Mesodermal cell (in vitro differentiated cells): ENCODE measurements at regions not wholly inside any gene's neighbourhood (a gene's known extent, or its start where the extent isn't known, plus 50 kb on each side); places are given as distances from the start of the nearest gene placed in this dataset.

ENCODE experiments used
- H3K27ac ChIP-seq: 2 replicates; pipeline ENCODE4 v1.7.0; 2013; ENCODE audit warnings: mild to moderate bottlenecking, low read depth, low read length, moderate library complexity; ENCODE audit not compliant: severe bottlenecking
- H3K36me3 ChIP-seq: 2 replicates; pipeline ENCODE4 v1.7.1; 2013; ENCODE audit warnings: mild to moderate bottlenecking, low read length, moderate library complexity; ENCODE audit not compliant: control insufficient read depth, insufficient read depth
- H3K4me1 ChIP-seq: one replicate; pipeline ENCODE4 v1.7.1; 2013; ENCODE audit warnings: mild to moderate bottlenecking, low read length; ENCODE audit not compliant: insufficient read depth, control insufficient read depth, poor library complexity, severe bottlenecking
- H3K4me3 ChIP-seq: 2 replicates; pipeline ENCODE4 v1.7.0; 2013; ENCODE audit warnings: low read length, control low read depth, mild to moderate bottlenecking; ENCODE audit not compliant: insufficient read depth, poor library complexity, severe bottlenecking; ENCODE audit errors: extremely low read depth
- H3K9me3 ChIP-seq: 2 replicates; pipeline ENCODE4 v1.7.1; 2013; ENCODE audit warnings: mild to moderate bottlenecking, low read length, moderate library complexity; ENCODE audit not compliant: control insufficient read depth
- WGBS, 2 experiments: methylation state at CpG; one replicate each; pipeline ENCODE4 v1.1.5; 2013; ENCODE audit warnings: missing lambda C conversion rate in 2 of 2; ENCODE audit not compliant: insufficient coverage in 2 of 2; 5-methylcytosine and 5-hydroxymethylcytosine counted together

DNA sequence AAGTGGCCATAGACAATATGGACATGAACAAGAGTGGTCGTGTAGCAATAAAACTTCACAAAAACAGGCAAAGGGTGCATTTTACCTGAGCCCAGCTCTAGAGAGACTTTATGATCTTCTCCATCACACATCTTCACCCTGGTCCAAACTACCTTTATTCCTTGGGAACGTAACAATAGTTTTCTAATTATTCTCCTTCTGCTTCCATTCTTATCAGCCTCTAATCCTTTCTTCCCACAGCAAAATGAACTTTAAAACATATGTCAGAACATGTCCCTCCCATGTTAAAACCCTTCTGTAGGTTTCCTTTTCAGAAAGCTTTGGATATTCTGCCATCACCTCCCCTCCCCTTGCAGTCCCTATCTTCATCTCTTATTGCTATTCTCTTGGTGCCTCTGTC lies 395.2 kb upstream of the PLXNA2 start:
- WGBS, 2 experiments: 82 to 95% methylated on average over 2 of the region's 2 CpGs
- Histone ChIP-seq H3K9me3 (no peaks in the 10 kb centered on the region), H3K4me3 (no peak overlapping the region), H3K4me1 (no peaks in the 10 kb centered on the region), H3K27ac (no peak overlapping the region), H3K36me3 (no peaks in the 10 kb centered on the region)

DNA sequence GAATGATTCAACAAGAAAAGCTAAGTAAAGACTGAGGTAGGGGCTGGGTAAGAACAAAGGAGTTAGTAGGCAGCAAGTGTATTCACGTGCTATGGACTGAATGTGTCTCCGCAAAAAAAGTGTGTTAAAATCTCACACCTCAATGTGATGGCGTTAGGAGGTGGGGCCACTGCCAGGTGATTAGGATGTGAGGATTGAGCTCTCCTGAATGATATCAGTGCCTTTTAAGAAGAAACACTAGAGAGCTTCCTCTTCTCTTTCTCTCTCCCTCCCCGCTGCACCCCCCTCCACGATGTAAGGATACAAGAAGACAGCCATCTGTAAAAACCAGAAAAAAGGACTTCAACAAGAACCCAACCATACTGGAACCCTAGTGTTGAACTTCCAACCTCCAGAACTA lies 396.1 kb upstream of the PLXNA2 start:
- H3K9me3 ChIP-seq: no peaks in the 10 kb centered on the region
- no peak overlapping the region for H3K27ac ChIP-seq
- no peak overlapping the region for H3K4me3 ChIP-seq
- 91 to 100% methylated on average over 2 to 4 of the region's 5 CpGs for WGBS, 2 experiments
- H3K4me1 ChIP-seq: no peaks in the 10 kb centered on the region
- H3K36me3 ChIP-seq: no peaks in the 10 kb centered on the region

DNA sequence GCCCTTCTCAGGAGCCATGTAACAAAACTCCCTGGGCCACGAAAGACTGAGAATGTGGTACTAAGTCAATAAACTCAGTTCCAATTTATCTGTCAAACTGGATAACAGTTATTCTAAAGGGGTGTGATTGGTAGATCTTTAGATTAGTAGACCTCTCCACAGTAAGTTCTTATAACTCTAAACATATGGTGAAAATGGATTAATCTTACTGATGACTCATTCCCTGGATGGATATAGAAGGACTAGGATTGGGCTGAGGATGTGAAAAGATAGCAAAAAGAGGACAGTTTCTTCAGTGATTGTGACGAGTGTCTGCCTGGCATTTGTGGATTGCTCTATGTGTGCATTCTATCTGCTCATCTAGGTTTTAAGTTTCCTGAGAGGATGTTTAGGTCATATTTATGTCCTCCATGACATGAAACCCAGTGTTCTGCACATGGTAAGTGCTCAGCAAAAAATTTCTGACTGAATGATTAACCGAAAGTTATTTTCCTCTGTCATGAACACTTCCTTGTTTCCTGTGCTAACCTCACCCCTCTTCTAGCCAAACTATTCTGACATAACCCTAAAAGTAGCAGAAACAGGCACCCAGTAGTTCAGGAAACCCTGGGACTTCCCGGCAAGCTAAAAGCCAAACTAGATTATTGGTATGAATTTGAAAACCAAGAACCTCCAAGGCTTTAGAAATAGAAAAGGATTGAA lies 397.5 kb upstream of the PLXNA2 start:
- H3K4me1 ChIP-seq: no peaks in the 10 kb centered on the region
- H3K9me3 ChIP-seq: no peaks in the 10 kb centered on the region
- H3K27ac ChIP-seq: no peak overlapping the region
- H3K4me3 ChIP-seq: no peak overlapping the region
- H3K36me3 ChIP-seq: no peaks in the 10 kb centered on the region
- WGBS, 2 experiments: 97 to 100% methylated on average over 2 to 3 of the region's 4 CpGs

DNA sequence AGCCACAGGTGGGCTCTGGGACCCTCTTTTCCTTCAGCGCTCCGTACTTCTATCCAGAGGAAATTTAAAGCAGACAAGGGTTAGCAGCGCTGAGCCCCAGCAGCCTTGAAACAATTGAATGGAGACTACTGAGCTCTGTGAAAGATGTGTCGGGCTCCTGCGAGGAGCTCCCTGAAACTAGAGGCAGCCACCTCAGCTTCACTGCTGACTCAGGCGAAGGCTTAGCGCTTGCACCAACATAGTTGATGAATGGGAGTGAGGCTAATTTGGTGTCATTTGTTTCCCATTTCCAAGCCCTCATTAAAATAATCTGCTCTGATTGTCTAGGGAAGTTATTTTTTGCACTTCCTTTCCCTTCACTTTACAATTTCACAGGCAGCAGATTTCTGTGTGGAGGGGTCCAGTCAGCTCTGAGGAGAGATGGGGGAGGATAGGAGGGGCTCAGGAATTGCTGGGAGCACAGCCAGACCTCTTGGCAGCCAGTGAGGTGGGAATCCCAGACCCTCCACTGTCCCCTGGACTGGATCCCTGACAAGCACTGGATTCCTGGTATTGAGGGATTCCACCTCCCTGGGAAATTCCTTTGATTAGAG lies 398.9 kb upstream of the PLXNA2 start:
- Histone ChIP-seq H3K4me3 (no peak overlapping the region), H3K9me3 (no peaks in the 10 kb centered on the region), H3K27ac (no peak overlapping the region), H3K4me1 (no peaks in the 10 kb centered on the region), H3K36me3 (no peaks in the 10 kb centered on the region)
- WGBS, 2 experiments: 90% methylated on average over 4 to 5 of the region's 7 CpGs

DNA sequence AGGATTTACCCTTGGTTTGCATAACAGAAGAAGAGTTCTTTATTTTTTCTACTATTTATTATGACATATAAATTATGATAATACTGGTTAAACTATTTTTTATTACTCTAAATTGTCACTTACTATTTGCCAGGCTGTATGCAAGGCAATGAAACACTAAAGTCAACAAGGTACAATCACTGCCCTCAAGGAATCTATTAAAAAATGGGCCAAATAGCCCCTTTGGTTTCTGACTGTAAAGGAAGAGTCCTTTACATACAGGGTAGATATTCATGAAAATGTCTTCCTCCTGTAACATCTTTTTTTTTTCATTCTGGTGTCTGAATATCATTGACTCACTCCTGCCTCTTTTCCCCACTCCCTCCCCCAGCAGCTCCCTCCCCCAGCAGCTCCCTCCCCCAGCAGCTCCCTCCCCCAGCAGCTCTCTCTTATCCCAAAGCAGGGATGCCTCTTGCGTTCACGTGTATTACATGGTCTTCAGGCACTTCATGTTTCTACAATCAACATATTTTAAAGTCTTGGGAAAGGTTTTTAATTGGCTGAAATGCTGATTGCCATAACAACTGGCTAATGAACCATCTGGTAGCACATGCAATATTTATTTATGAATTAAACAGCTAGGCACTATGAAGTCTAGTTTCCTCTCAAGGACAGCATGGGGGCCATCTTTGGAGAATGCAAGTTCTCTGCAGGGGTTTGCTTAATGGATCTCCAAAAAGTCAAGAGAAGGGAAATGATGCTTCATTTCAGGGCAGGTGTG lies 400.4 kb upstream of the PLXNA2 start:
- Histone ChIP-seq H3K27ac (no peak overlapping the region), H3K4me3 (no peak overlapping the region), H3K9me3 (no peaks in the 10 kb centered on the region), H3K4me1 (no peaks in the 10 kb centered on the region), H3K36me3 (no peaks in the 10 kb centered on the region)
- WGBS, 2 experiments: no CpG with 5 or more reads among the region's 2 CpGs

DNA sequence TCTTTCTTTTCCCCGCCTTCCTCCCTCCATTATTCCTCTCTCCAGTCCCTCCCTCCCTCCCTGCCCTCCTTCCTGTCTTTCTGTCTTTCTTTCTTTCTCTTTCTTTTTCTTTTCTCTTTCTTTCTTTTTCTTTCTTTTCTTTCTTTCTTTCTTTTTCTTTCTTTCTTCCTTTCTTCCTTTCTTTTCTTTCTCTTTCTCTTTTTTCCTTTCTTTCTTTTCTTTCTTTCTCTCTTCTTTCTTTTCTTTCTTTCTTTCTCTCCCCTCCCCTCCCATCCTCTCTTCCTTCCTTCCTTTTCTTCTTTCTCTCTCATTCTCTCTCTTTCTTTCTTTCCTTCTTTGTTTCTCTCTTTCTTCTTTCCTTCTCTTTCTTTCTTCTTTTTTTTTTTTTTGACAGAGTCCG lies 402.2 kb upstream of the PLXNA2 start:
- Histone ChIP-seq H3K27ac (no peak overlapping the region), H3K36me3 (no peaks in the 10 kb centered on the region), H3K4me3 (no peak overlapping the region), H3K4me1 (no peaks in the 10 kb centered on the region), H3K9me3 (no peaks in the 10 kb centered on the region)
- 81 to 82% methylated on average over 1 to 2 of the region's 2 CpGs for WGBS, 2 experiments

DNA sequence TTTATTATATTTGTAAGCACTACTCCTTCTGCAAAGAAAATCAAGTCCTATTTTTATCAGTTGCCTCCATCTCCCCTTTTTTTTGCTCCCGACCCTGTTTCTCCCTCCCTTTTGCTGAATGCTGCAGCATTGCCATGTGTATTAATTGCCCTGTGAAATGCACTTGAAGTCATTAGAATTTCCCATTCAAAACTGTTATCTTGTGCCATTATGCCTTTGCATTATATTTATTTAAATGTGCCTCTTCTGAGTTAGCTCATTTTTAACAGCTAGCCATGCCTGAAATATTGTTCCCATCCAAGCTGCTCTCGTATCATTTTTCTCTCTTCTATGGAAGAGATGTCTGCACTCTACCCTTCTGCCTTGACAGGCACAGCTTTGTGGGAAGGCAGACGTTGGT lies 404.0 kb upstream of the PLXNA2 start:
- H3K36me3 ChIP-seq: no peaks in the 10 kb centered on the region
- no peak overlapping the region for H3K27ac ChIP-seq
- no peaks in the 10 kb centered on the region for H3K9me3 ChIP-seq
- H3K4me1 ChIP-seq: peaks cover 8% of the 10 kb centered on the region
- H3K4me3 ChIP-seq: no peak overlapping the region
- 83 to 88% methylated on average over 1 of the region's 3 CpGs for WGBS, 2 experiments

DNA sequence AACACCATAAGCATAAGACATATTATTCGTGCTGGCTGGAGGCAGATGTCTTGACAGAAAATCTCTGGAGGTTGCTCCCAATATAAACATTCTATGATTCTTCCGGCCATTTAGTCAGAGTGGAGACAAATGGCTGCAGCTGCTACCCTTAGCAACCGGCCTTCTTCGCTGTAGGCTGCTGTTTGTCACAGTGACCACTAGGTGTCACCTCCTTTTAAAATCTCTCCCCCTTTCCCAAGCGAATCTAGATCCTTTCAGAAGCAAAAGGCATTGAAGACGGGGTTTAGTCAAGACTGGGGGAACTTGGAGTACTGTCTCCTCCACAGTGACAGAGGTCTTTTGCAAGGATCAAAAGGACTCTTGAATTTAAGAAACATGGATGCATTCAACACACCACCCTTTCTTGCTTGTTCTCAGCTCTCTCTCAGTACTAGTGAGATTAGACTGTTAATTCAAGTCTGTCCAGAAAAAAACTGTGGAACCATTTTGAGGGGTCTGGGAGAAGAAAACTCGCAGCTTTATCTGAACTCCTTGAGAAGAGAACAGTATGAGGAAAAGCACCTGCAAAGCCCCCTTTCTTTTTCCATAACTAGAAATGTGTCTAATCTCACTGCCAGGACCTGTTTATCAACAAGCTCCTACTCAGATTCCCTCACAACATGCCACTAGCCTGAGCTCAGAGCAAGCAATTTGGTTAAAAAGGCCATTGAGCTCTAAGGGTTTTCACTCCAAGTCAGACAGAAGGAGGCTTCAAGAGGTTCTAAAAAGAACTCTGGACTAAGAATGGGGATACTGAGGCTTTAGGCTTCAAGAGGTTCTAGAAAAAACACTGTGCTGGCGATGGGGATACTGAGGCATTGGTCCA lies 408.3 kb upstream of the PLXNA2 start:
- Histone ChIP-seq H3K4me1 (peaks cover 10% of the 10 kb centered on the region), H3K27ac (no peak overlapping the region), H3K9me3 (no peaks in the 10 kb centered on the region), H3K4me3 (no peak overlapping the region), H3K36me3 (no peaks in the 10 kb centered on the region)
- 34 to 53% methylated on average over 3 to 4 of the region's 8 CpGs for WGBS, 2 experiments

DNA sequence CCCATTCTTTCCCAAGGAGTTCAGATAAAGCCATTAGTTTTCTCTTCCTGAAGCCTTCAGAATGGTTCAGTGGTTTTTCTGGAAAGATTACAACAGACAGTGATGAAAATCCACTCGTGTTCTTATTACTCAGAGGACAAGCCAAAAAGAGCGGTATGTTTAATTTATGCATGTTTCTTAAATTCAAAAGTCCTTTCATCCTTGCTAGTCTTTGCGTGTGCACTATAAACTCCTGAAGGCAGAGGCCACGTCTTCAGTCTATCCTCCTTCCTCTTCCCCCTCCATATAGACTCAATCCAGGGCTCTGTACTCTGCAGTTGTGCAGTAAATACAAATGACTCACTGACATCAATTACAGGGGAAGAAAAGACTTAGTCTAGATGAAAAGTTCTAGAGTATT lies 409.2 kb upstream of the PLXNA2 start:
- Histone ChIP-seq H3K9me3 (no peaks in the 10 kb centered on the region), H3K36me3 (no peaks in the 10 kb centered on the region), H3K27ac (no peak overlapping the region), H3K4me3 (no peak overlapping the region), H3K4me1 (peaks cover 10% of the 10 kb centered on the region)
- 82 to 85% methylated on average over 2 to 3 of the region's 4 CpGs for WGBS, 2 experiments

DNA sequence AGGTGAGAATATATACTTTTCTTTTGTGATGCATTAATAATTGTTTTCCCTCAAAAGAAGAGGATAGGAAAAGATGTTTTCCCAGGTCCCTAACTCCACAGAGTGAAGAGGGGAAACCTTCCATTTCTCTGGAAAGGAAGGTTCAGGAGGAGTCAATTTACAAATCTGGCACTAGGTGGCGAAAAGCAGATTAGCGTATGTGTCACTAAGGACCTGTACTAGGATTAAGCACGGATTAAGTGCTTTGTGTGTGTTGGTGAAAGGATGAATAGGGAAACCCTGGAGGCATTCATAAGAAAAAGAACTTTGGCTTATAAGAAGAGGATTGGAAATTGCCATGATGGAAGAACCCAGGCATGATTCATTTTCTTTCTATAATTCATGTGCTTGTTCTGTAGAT lies 410.1 kb upstream of the PLXNA2 start:
- no peaks in the 10 kb centered on the region for H3K36me3 ChIP-seq
- no peak overlapping the region for H3K4me3 ChIP-seq
- peaks cover 10% of the 10 kb centered on the region for H3K4me1 ChIP-seq
- WGBS, 2 experiments: 56 to 58% methylated on average over 3 of the region's 3 CpGs
- H3K9me3 ChIP-seq: no peaks in the 10 kb centered on the region
- H3K27ac ChIP-seq: no peak overlapping the region
